ENCODE measurements at regions not wholly inside any gene's neighbourhood (a gene's known extent, or its start where the extent isn't known, plus 50 kb on each side); places are given as distances from the start of the nearest gene placed in this dataset.
"Not testable (repeated sequence)": the region's sequence is repeated elsewhere in the genome, so short reads cannot be mapped to it uniquely, and the experiment has no call there.

- intact Hi-C loops (cut with DNase I), result no loop called here
- no peaks in the 10 kb centered on the region for H3K4me1 ChIP-seq
- no peak overlapping the region for H3K4me3 ChIP-seq
- TF ChIP-seq CTCF (IDR thresholded peaks at IDR 0.05), result no peak
- no peak for DNase-seq
- no peaks in the 10 kb centered on the region for H3K27me3 ChIP-seq
- ATAC-seq, result no peak
- H3K27ac ChIP-seq, result no peak overlapping the region
- H3K9me3 ChIP-seq, result no peaks in the 10 kb centered on the region
- H3K36me3 ChIP-seq, result no peaks in the 10 kb centered on the region
These were observed 457.2 kb downstream of the TENT5A start for GRCh38 chr6:81295310-81295709.

- ATAC-seq (no peak), DNase-seq (no peak)
- H3K36me3 ChIP-seq, result no peaks in the 10 kb centered on the region
- H3K27me3 ChIP-seq, result no peaks in the 10 kb centered on the region
- no peak for TF ChIP-seq CTCF (IDR thresholded peaks at IDR 0.05)
- H3K27ac ChIP-seq, result no peak overlapping the region
- no peaks in the 10 kb centered on the region for H3K4me1 ChIP-seq
- intact Hi-C loops (cut with DNase I), result no loop called here
- H3K9me3 ChIP-seq, result no peaks in the 10 kb centered on the region
- no peak overlapping the region for H3K4me3 ChIP-seq
These were observed 458.6 kb downstream of the TENT5A start for GRCh38 chr6:81293896-81294295.

DNA sequence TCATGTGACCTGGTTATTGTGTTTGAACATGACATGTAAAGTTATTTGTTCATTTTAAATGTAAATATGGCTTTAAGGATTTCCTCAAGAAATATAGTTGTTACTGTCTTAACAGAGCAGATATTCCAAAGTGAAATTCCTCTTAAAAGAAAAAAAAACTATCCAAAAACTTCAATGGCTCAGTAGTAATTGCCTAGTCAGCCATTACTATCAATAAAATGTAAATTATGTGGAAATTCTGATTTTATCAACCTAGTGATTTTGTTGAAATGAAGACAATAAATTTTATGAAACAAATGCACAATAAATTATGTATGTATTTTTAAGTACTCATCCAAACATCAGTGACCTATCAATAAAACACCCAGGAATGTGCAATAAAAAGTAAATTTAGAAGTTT is 463.3 kb downstream of the TENT5A start:
- Histone ChIP-seq H3K4me3 (no peak overlapping the region), H3K27me3 (no peaks in the 10 kb centered on the region), H3K27ac (no peak overlapping the region), H3K9me3 (no peaks in the 10 kb centered on the region), H3K36me3 (no peaks in the 10 kb centered on the region), H3K4me1 (no peaks in the 10 kb centered on the region)
- TF ChIP-seq CTCF (IDR thresholded peaks at IDR 0.05), result no peak
- DNase-seq (no peak), ATAC-seq (no peak)
- intact Hi-C loops (cut with DNase I), result no loop called here

DNA sequence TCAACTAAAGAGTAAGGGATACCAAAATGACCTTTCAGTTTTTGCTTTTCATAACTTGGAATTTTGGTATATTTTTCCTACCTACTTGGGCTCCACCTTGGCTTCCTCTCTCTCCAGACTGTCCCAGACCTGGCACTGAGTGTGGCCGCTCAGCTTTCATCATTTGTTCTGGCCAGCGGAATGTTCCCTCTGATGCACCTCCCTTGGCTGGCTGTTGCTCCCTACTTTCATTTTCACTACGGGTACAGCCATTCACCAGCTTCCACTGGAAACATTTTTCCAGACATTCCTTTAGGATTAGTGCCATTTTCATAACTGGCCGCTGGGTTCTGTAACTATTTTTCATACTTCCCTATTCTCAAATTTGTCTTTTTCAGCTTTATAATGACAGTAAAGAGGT is 487.4 kb downstream of the TENT5A start:
- Histone ChIP-seq H3K27me3 (no peaks in the 10 kb centered on the region), H3K4me1 (no peaks in the 10 kb centered on the region), H3K27ac (no peak overlapping the region), H3K4me3 (peak overlapping the region; percentile 25), H3K9me3 (no peaks in the 10 kb centered on the region), H3K36me3 (no peaks in the 10 kb centered on the region)
- no peak for DNase-seq
- intact Hi-C loops (cut with DNase I), result no loop called here
- TF ChIP-seq CTCF (IDR thresholded peaks at IDR 0.05), result no peak
- ATAC-seq, result no peak

- TF ChIP-seq CTCF (IDR thresholded peaks at IDR 0.05), result no peak
- ATAC-seq (peak; percentile 39), DNase-seq (no peak)
- Histone ChIP-seq H3K4me1 (no peaks in the 10 kb centered on the region), H3K36me3 (no peaks in the 10 kb centered on the region), H3K4me3 (no peak overlapping the region), H3K27ac (no peak overlapping the region), H3K9me3 (no peaks in the 10 kb centered on the region), H3K27me3 (no peaks in the 10 kb centered on the region)
- intact Hi-C loops (cut with DNase I), result no loop called here
These were observed 488.8 kb downstream of the TENT5A start for GRCh38 chr6:81263531-81264168.

GRCh38 chr6:81262656-81263055 is 489.8 kb downstream of the TENT5A start:
- intact Hi-C loops (cut with DNase I), result no loop called here
- ATAC-seq (no peak), DNase-seq (no peak)
- Histone ChIP-seq H3K4me1 (no peaks in the 10 kb centered on the region), H3K9me3 (no peaks in the 10 kb centered on the region), H3K27me3 (no peaks in the 10 kb centered on the region), H3K27ac (no peak overlapping the region), H3K36me3 (no peaks in the 10 kb centered on the region), H3K4me3 (no peak overlapping the region)
- TF ChIP-seq CTCF (IDR thresholded peaks at IDR 0.05), result no peak

GRCh38 chr6:81256223-81256622 is 496.3 kb downstream of the TENT5A start:
- H3K36me3 ChIP-seq; H3K4me1 ChIP-seq; H3K9me3 ChIP-seq; intact Hi-C loops (cut with DNase I); ATAC-seq; DNase-seq; H3K4me3 ChIP-seq; H3K27me3 ChIP-seq; H3K27ac ChIP-seq: not testable (repeated sequence)

Measured in upper lobe of right lung (tissue), 1 donor.